ENCODE measurements at regions not wholly inside any gene's neighbourhood (a gene's known extent, or its start where the extent isn't known, plus 50 kb on each side); places are given as distances from the start of the nearest gene placed in this dataset.

GRCh38 chr4:123116412-123116811, 194.0 kb upstream of the NUDT6 start:
- H3K27me3 ChIP-seq (ENCODE audit: insufficient read depth, low read depth): no peaks in the 10 kb centered on the region
- no peak overlapping the region for H2AFZ ChIP-seq (ENCODE audit: low read depth)
- no peaks in the 10 kb centered on the region for H3K36me3 ChIP-seq (ENCODE audit: insufficient read depth)
- H3K4me2 ChIP-seq: no peak overlapping the region
- no peak overlapping the region for H3K9ac ChIP-seq
- TF ChIP-seq CTCF (conservative IDR thresholded peaks at IDR 0.05; ENCODE audit: low read depth, low read length): no peak
- no peaks in the 10 kb centered on the region for H4K20me1 ChIP-seq (ENCODE audit: insufficient read depth)
- H3K4me3 ChIP-seq (IDR thresholded peaks at IDR 0.05; ENCODE audit: insufficient read depth, low read depth, low read length): no peak overlapping the region
- no peaks in the 10 kb centered on the region for H3K4me1 ChIP-seq (ENCODE audit: low read depth, poor library complexity, severe bottlenecking)
- H3K27ac ChIP-seq: no peak overlapping the region
- no peaks in the 10 kb centered on the region for H3K79me2 ChIP-seq (ENCODE audit: insufficient read depth, low read depth)

GRCh38 chr4:123120473-123120872, 198.1 kb upstream of the NUDT6 start:
- Histone ChIP-seq H2AFZ (ENCODE audit: low read depth) (no peak overlapping the region), H3K4me2 (no peak overlapping the region), H3K79me2 (ENCODE audit: insufficient read depth, low read depth) (no peaks in the 10 kb centered on the region), H3K9ac (no peak overlapping the region), H3K27ac (no peak overlapping the region), H4K20me1 (ENCODE audit: insufficient read depth) (no peaks in the 10 kb centered on the region), H3K4me1 (ENCODE audit: low read depth, poor library complexity, severe bottlenecking) (no peaks in the 10 kb centered on the region), H3K36me3 (ENCODE audit: insufficient read depth) (no peaks in the 10 kb centered on the region), H3K4me3 (IDR thresholded peaks at IDR 0.05; ENCODE audit: insufficient read depth, low read depth, low read length) (no peak overlapping the region), H3K27me3 (ENCODE audit: insufficient read depth, low read depth) (no peaks in the 10 kb centered on the region)
- no peak for TF ChIP-seq CTCF (conservative IDR thresholded peaks at IDR 0.05; ENCODE audit: low read depth, low read length)

GRCh38 chr4:123121241-123121907, 199.0 kb upstream of the NUDT6 start:
- Histone ChIP-seq H3K79me2 (ENCODE audit: insufficient read depth, low read depth) (no peaks in the 10 kb centered on the region), H3K36me3 (ENCODE audit: insufficient read depth) (no peaks in the 10 kb centered on the region), H3K9ac (no peak overlapping the region), H3K4me1 (ENCODE audit: low read depth, poor library complexity, severe bottlenecking) (no peaks in the 10 kb centered on the region), H2AFZ (ENCODE audit: low read depth) (no peak overlapping the region), H3K27ac (no peak overlapping the region), H3K27me3 (ENCODE audit: insufficient read depth, low read depth) (no peaks in the 10 kb centered on the region), H3K4me2 (no peak overlapping the region), H3K4me3 (IDR thresholded peaks at IDR 0.05; ENCODE audit: insufficient read depth, low read depth, low read length) (no peak overlapping the region), H4K20me1 (ENCODE audit: insufficient read depth) (no peaks in the 10 kb centered on the region)
- no peak for TF ChIP-seq CTCF (conservative IDR thresholded peaks at IDR 0.05; ENCODE audit: low read depth, low read length)

GRCh38 chr4:123125477-123125876, 203.1 kb upstream of the NUDT6 start:
- H2AFZ ChIP-seq (ENCODE audit: low read depth): no peak overlapping the region
- H3K4me3 ChIP-seq (IDR thresholded peaks at IDR 0.05; ENCODE audit: insufficient read depth, low read depth, low read length): no peak overlapping the region
- TF ChIP-seq CTCF (conservative IDR thresholded peaks at IDR 0.05; ENCODE audit: low read depth, low read length): no peak
- H3K27me3 ChIP-seq (ENCODE audit: insufficient read depth, low read depth): no peaks in the 10 kb centered on the region
- H3K9ac ChIP-seq: no peak overlapping the region
- H3K4me1 ChIP-seq (ENCODE audit: low read depth, poor library complexity, severe bottlenecking): no peaks in the 10 kb centered on the region
- H3K79me2 ChIP-seq (ENCODE audit: insufficient read depth, low read depth): no peaks in the 10 kb centered on the region
- H3K27ac ChIP-seq: no peak overlapping the region
- no peaks in the 10 kb centered on the region for H4K20me1 ChIP-seq (ENCODE audit: insufficient read depth)
- no peak overlapping the region for H3K4me2 ChIP-seq
- no peaks in the 10 kb centered on the region for H3K36me3 ChIP-seq (ENCODE audit: insufficient read depth)

Measured in KMS-11 (cell line).